Esophagus squamous epithelium (tissue), 5 donors: ENCODE measurements at regions not wholly inside any gene's neighbourhood (a gene's known extent, or its start where the extent isn't known, plus 50 kb on each side); places are given as distances from the start of the nearest gene placed in this dataset.

ENCODE experiments used
- DNase-seq: peaks from one replicate; lab custom pipeline; 2025; lab: John Stamatoyannopoulos, UW
- H3K27ac ChIP-seq, 4 donors: fragments of 200-600 bp; sonication (generic); one replicate each; pipeline ENCODE4 v1.5.1; 2016 to 2019; ENCODE audit warnings: mild to moderate bottlenecking in 1 of 4
- H3K27me3 ChIP-seq, 4 donors: fragments of 200-600 bp; sonication (generic); 1 replicate in 3 of 4; 2 replicates in 1 of 4; pipeline versions ENCODE4 v1.5.1 to v1.6.0; 2017 to 2021; ENCODE audit warnings: antibody characterized with exemption in 1 of 4
- H3K36me3 ChIP-seq, 3 donors: fragments of 200-600 bp; sonication (generic); one replicate each; pipeline ENCODE4 v1.5.1; 2016 to 2019
- H3K4me1 ChIP-seq, 3 donors: fragments of 200-600 bp; sonication (generic); one replicate each; pipeline ENCODE4 v1.5.1; 2017 to 2019
- H3K4me3 ChIP-seq, 4 donors: fragments of 200-600 bp; sonication (generic); 1 replicate in 3 of 4; 2 replicates in 1 of 4; pipeline ENCODE4 v1.5.1; 2016 to 2019; ENCODE audit warnings: mild to moderate bottlenecking in 2 of 4, moderate library complexity in 1 of 4
- H3K9me3 ChIP-seq, 3 donors: fragments of 200-600 bp; sonication (generic); one replicate each; pipeline ENCODE4 v1.5.1; 2016 to 2019
- POLR2A ChIP-seq, 4 donors: fragments of 450-650 bp; IDR thresholded peaks; one replicate each; pipeline ENCODE4 v1.6.1; 2017; ENCODE audit warnings: antibody characterized with exemption in 4 of 4, mild to moderate bottlenecking in 4 of 4, moderate library complexity in 3 of 4
- WGBS, 2 donors: methylation state at CpG; one replicate each; pipeline ENCODE4 v1.1.5; 2018; 5-methylcytosine and 5-hydroxymethylcytosine counted together
- intact Hi-C: fragments of 100-400 bp; cut with DNase I; formaldehyde crosslinking; loops from one replicate; pipeline ENCODE4 v1.15.0; 2022
- TF ChIP-seq, protein P1 (sequence below), 6 experiments: fragments of 450-650 bp in 4 of 6; fragments of 200-600 bp in 2 of 6; sonication (generic) in 2 of 6; IDR thresholded peaks; one replicate each; pipeline ENCODE4 v1.5.1; 2016 to 2019; ENCODE audit warnings: antibody characterized with exemption in 6 of 6, mild to moderate bottlenecking in 4 of 6, moderate library complexity in 4 of 6
- donor health status: DM: yes; HTN: yes; CAD: no.

GRCh38 chr19:34017601-34018000 is 154.7 kb upstream of the LSM14A start:
- TF ChIP-seq POLR2A (IDR thresholded peaks at IDR 0.05) = no peak
- TF ChIP-seq, protein P1, sequence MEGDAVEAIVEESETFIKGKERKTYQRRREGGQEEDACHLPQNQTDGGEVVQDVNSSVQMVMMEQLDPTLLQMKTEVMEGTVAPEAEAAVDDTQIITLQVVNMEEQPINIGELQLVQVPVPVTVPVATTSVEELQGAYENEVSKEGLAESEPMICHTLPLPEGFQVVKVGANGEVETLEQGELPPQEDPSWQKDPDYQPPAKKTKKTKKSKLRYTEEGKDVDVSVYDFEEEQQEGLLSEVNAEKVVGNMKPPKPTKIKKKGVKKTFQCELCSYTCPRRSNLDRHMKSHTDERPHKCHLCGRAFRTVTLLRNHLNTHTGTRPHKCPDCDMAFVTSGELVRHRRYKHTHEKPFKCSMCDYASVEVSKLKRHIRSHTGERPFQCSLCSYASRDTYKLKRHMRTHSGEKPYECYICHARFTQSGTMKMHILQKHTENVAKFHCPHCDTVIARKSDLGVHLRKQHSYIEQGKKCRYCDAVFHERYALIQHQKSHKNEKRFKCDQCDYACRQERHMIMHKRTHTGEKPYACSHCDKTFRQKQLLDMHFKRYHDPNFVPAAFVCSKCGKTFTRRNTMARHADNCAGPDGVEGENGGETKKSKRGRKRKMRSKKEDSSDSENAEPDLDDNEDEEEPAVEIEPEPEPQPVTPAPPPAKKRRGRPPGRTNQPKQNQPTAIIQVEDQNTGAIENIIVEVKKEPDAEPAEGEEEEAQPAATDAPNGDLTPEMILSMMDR (IDR thresholded peaks at IDR 0.05) = no peak
- Histone ChIP-seq H3K27me3 (peaks cover 0 to 61% (median 0%) of the 10 kb centered on the region in 4 donors), H3K9me3 (peaks cover 0 to 8% (median 2%) of the 10 kb centered on the region in 3 donors), H3K4me3 (no peak overlapping the region), H3K27ac (no peak overlapping the region), H3K4me1 (no peaks in the 10 kb centered on the region), H3K36me3 (no peaks in the 10 kb centered on the region)
- WGBS, 2 donors = 54 to 55% methylated on average over 5 of the region's 5 CpGs
- DNase-seq = no peak
- intact Hi-C loops = no loop called here

DNA sequence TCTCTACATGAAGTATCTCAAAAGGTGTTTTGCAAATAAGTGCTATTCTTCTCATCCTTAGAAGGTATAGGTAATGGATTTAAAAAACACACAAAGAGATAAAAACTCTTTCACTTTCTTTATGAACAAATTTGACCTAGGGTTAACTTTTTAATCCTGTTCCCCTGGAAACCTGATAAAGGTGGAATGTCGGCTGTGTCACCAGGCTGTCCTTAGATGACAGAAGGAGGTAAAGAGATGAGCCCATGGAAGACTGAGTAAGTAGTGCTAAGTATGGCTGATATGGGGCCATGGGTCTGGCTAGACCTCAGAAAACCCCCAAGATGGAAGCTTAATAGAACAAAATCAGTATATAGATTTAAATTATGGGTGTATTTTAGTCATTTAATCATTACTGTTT is 153.8 kb upstream of the LSM14A start:
- no peaks in the 10 kb centered on the region for H3K36me3 ChIP-seq
- H3K27me3 ChIP-seq = peaks cover 0 to 58% (median 0%) of the 10 kb centered on the region in 4 donors
- peaks cover 0 to 18% (median 11%) of the 10 kb centered on the region in 3 donors for H3K9me3 ChIP-seq
- H3K27ac ChIP-seq = no peak overlapping the region
- no peak for DNase-seq
- 45 to 63% methylated on average over 1 of the region's 1 CpG for WGBS, 2 donors
- H3K4me1 ChIP-seq = no peaks in the 10 kb centered on the region
- TF ChIP-seq POLR2A (IDR thresholded peaks at IDR 0.05) = no peak
- TF ChIP-seq, protein P1 (IDR thresholded peaks at IDR 0.05) = no peak
- intact Hi-C loops = no loop called here
- H3K4me3 ChIP-seq = no peak overlapping the region

DNA sequence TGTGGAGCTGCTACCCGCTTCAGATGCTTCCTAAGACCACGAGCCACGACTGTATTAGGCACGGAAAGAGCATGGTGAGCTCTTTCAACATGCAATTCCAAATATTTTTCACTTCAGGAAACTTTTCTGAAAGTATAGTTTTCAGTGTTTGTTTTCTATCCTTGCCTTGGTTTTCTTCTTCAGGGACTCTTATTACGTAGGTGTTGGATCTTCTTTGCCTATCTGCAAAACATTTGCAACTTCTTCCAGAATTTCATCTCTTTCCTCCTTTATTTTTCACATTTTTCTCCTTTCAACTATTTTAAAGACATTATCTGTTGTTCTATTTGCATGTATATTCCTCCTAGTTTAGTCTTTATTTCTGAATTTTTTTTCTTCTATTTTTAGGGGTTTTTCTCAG is 148.9 kb upstream of the LSM14A start:
- H3K36me3 ChIP-seq = no peaks in the 10 kb centered on the region
- no peak overlapping the region for H3K27ac ChIP-seq
- TF ChIP-seq POLR2A (IDR thresholded peaks at IDR 0.05) = no peak
- TF ChIP-seq, protein P1 (IDR thresholded peaks at IDR 0.05) = no peak
- intact Hi-C loops = no loop called here
- no peak for DNase-seq
- 81 to 82% methylated on average over 5 of the region's 5 CpGs for WGBS, 2 donors
- no peaks in the 10 kb centered on the region for H3K4me1 ChIP-seq
- H3K4me3 ChIP-seq = no peak overlapping the region
- peaks cover 0 to 17% (median 0%) of the 10 kb centered on the region in 4 donors for H3K27me3 ChIP-seq
- peaks cover 0 to 22% (median 17%) of the 10 kb centered on the region in 3 donors for H3K9me3 ChIP-seq

DNA sequence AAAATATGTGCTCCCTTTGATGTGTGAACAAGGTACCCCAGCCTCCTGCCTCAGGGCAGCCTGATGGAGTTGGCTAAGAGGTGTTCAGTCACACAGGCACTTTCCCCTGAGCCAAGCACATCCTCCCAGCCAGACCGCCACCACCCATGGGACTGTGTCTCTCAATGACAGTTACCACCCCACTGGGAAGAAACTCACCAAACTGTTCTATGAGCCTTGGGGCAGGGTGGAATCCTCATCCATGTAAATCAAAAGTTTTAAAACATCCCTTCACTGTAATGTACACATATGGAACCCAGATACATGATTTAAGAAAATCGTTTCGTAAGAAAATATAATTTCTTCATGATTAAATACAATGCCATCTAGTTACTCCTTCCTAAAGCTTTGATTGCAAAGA is 138.4 kb upstream of the LSM14A start:
- Histone ChIP-seq H3K4me1 (no peaks in the 10 kb centered on the region), H3K27me3 (no peaks in the 10 kb centered on the region), H3K4me3 (no peak overlapping the region), H3K36me3 (no peaks in the 10 kb centered on the region), H3K27ac (no peak overlapping the region), H3K9me3 (no peaks in the 10 kb centered on the region)
- intact Hi-C loops = no loop called here
- 73 to 84% methylated on average over 3 of the region's 3 CpGs for WGBS, 2 donors
- TF ChIP-seq, protein P1 (IDR thresholded peaks at IDR 0.05) = no peak
- no peak for TF ChIP-seq POLR2A (IDR thresholded peaks at IDR 0.05)
- no peak for DNase-seq

DNA sequence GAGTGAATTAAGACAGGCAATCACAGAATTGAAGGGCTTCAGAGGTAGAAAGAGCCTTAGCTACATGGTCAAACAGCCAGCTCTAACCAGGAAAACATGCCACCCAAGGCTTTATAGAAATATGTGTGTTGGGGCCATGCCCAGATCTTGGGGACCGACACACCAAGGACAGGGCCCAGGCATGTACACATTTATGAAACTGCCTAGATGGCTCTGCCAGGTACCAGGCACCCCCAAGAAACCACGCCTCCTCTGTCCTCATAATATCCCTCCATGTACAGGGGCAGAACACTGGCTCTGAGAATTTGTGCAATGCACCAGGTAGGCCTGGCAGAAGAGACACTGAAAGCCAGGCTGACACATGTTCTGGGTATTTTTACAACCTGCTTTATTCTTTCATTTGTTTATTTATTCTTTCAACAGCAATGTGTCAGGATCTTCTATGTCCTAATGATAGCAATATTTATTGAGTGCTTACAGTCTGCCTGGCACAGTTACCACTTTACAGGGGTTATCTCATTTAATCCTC is 137.9 kb upstream of the LSM14A start:
- no peak for DNase-seq
- no peaks in the 10 kb centered on the region for H3K4me1 ChIP-seq
- intact Hi-C loops = no loop called here
- no peak overlapping the region for H3K27ac ChIP-seq
- no peaks in the 10 kb centered on the region for H3K27me3 ChIP-seq
- no peaks in the 10 kb centered on the region for H3K36me3 ChIP-seq
- no peaks in the 10 kb centered on the region for H3K9me3 ChIP-seq
- no peak overlapping the region for H3K4me3 ChIP-seq
- 25 to 50% methylated on average over 2 of the region's 2 CpGs for WGBS, 2 donors
- TF ChIP-seq POLR2A (IDR thresholded peaks at IDR 0.05) = no peak
- TF ChIP-seq, protein P1 (IDR thresholded peaks at IDR 0.05) = no peak
